GM21528 (cell line): ENCODE measurements at regions not wholly inside any gene's neighbourhood (a gene's known extent, or its start where the extent isn't known, plus 50 kb on each side); places are given as distances from the start of the nearest gene placed in this dataset.

Experiments used
- ATAC-seq: cut with Tn5 transposase; IDR thresholded peaks from one replicate; pipeline ENCODE4 v1.9.1; 2021; ENCODE audit warnings: mild to moderate bottlenecking, moderate library complexity; ENCODE audit not compliant: unreplicated experiment, low FRiP score

DNA sequence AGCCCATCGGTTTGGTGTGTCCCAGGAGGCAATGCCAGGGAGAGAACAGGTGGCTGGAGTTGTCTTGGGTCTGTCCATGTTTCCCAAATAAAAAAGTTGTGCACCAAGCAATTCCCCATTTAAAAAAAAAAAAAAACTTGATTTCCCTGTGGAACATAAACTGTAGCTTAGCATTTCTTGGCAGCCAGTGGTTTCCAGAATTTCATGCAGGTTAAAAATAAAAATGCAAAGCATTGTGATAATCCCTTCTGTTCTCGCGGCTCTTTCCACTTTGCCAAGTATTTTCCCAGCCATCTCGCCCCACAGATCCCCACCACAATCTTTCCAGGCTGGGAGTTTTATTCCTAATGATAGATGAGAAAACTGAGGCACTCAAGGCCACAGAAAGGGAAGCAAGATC is 51.4 kb upstream of the MSX1 start:
- ATAC-seq = no peak

GRCh38 chr4:4805887-4806286 is 53.6 kb upstream of the MSX1 start:
- no peak for ATAC-seq

DNA sequence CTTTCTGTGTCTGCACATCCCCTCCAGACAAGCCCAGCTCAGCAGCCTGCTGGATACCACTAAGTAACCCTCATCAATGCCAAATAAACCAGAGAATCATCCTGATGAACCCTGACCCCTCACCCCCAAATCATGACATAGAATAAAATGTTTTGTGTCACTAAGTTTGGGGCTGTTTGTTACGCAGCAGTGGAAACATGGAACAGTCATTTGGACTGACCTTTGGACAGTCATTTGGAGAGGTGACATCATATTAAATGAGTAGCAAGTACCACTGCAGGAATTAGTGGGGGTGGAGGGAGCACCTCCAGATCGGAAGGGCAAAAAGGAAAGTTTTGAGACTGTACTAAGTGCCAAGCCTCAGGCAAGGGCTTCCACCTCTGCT is 55.6 kb upstream of the MSX1 start:
- ATAC-seq = no peak

DNA sequence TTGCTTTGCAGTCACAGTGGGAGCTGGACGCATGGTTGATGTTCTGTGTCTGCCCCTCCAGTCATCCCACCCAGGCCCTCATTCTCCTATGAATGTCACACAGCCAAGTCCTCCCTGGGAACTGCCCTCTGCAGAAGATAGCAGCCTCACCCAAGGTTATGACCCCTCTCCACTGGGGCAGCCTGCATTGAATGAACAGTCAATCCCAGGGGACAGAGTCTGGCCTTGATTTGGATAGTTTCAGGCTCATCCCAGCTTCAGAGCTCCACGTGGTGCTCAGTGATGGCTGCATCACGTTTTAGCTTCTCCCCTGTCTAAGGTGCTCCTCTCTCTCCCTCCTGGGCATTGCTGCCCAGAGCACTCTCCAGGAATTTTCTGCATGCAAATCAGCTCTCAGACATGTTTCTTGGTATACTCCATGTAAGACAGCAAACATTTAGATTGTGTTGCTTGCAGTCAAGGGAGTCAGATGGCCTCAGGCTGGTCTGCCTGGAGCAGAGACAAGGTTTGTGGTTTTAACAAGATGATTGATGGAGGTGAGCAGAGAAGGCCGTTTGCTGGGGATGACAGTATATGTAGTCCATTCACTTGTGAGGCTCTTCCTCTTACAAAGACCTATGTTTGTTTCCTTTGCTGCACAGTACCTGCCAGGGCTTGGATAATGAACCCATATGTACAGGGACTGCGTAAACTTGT is 56.1 kb upstream of the MSX1 start:
- ATAC-seq = no peak

- no peak for ATAC-seq
Measured at GRCh38 chr4:4800646-4801408, 58.6 kb upstream of the MSX1 start.

- ATAC-seq = no peak
Measured at GRCh38 chr4:4794421-4794820, 65.0 kb upstream of the MSX1 start.

- ATAC-seq = no peak
Measured at GRCh38 chr4:4792466-4792865, 67.0 kb upstream of the MSX1 start.

- no peak for ATAC-seq
Measured at GRCh38 chr4:4791299-4792111, 68.0 kb upstream of the MSX1 start.

DNA sequence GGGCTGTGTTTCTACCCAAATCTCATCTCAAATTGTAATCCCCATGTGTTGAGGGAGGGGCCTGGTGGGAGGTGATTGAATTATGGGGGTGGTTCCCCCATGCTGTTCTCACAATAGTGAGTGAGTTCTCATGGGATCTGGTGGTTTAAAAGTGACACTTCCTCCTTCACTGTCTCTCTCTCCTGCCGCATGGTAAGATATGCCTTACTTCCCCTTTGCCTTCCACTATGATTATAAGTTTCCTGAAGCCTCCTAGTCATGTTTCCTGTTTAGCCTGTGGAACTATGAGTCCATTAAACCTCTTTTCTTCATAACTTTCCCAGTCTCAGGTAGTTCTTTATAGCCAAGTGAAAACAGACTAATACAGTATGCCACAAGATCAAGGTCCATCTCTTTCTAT is 70.0 kb upstream of the MSX1 start:
- ATAC-seq = no peak

DNA sequence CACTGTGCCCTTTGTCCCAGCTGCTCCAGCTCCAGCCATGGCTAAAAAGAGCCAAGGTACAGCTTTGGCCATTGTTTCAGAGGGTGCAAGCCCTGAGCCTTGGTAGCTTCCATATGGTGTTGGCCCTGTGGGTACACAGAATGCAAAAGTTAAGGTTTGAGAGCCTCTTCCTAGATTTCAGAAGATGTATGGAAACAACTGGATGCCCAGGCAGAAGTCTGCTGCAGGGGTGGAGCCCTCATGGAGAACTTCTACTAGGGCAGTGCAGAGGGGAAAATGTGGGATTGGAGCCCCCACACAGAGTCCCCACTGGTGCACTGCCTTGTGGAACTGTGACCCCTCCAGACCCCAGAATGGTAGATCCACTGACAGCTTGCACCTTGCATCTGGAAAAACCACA is 70.9 kb upstream of the MSX1 start:
- ATAC-seq = no peak

- no peak for ATAC-seq
Measured at GRCh38 chr4:4787421-4787820, 72.0 kb upstream of the MSX1 start.

- no peak for ATAC-seq
Measured at GRCh38 chr4:4784379-4784778, 75.1 kb upstream of the MSX1 start.

DNA sequence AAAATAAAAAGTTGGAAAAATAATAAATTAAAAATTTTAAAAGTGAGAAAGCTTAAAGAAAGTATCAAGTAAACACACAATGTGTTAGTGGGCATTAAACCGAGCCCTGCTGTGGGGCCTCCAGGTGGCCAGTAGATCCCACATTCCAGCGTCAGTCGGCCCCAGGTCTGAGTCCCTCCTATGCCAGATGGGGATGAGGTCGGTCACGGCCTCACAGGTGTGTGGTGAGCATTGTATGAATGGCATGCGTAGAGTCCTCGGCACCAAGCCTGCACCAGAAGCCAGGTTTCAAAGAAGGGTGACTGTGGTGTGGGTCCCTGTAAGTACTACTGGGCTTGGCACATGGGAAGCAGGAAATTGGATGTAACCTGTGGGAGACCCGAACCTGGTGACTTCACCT is 75.6 kb upstream of the MSX1 start:
- no peak for ATAC-seq

DNA sequence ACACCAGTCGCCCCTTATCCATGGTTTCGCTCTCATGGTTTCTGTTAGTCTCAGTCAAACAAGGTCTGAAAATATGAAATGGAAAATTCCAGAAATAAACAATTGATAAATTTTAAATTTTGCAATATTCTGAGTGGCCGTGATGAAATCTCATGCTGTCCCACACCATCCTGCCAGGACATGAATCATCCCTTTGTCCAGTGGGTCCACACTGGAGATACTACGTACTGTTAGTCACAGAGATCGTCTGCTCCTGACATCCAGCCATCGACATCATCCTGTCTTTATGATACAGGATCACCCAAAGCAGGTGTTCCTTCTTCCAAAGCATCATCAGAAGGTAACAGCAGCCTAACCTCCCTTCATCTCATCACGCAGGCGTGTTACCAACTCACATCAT is 76.5 kb upstream of the MSX1 start:
- no peak for ATAC-seq

DNA sequence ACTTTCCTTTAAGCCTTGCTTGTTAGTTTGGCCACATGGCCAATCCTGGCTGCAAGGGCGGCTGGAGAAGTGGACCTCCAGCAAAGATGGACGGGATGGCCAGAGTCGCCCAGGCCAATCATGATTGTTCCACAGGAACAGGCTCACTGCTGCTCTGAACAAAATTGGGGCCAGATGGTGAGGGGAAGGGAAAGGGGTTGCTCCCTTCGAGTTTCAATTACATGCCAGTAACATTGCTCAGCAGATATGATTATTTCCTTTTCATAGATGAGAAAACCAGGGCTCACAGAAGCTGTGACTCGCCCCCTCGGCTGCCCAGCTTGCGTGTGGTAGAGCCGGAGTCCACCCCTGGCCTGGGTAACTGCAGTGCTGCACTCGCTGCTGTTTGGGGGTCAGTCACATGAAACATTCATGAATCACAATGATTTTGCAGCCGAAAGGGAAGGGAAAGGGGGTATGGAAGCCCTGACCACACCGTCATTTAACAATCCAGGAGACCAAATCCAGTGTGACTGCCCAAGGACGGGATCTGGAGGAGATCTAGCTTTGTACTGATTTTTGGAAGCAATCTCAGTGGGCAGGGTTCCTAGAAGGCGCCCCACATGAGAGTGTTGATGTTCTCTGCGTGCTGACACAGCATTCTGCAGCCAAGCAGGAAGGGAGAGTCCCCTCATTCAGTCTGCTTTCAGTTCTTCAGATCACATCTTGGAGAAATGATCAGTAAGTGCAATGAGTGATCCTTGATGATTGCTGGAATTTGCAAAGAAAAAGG is 77.3 kb upstream of the MSX1 start:
- no peak for ATAC-seq

DNA sequence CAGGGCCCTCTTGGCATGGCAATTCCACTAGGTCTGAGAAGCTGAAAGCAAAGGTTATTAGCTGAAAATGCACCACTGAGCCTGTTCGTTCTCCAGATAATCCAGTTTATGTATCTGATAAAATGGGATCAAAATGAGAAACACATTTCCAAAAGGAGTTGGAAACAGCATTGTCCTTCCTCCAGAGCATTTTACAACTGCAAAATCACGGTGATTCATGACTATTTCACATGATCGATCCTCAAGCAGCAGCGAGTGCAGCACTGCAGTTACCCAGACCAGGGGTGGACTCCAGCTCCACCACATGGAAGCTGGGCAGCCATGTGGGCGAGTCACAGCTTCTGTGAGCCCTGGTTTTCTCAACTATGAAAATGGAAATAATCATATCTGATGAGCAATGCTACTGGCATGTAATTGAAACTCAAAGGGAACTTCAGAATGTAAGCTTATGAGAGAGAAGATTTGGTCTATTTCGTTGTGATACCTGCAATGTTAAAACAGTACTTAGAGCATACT is 78.7 kb upstream of the MSX1 start:
- no peak for ATAC-seq

- ATAC-seq = no peak
Measured at GRCh38 chr4:4779486-4779885, 80.0 kb upstream of the MSX1 start.

GRCh38 chr4:4779054-4779453 is 80.4 kb upstream of the MSX1 start:
- no peak for ATAC-seq

DNA sequence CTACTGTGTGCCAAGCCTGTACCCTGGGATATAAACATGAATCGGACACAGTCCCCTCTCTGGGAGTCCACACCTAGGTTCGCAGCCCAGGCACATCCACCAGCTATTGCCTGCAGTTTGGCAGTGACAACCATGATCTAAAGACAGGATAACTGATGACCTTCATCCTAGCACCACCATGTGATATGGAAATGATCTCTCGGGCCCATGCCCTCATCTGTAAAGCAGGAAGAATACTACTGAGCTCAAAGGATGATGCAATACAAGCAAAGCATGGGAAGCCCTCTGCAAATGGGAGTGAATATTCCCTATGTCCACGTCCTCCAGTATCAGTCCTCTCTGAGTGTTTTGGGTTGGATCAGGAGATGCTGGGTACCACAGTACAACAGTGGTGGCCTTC is 80.9 kb upstream of the MSX1 start:
- no peak for ATAC-seq

- no peak for ATAC-seq
Measured at GRCh38 chr4:4776934-4777333, 82.5 kb upstream of the MSX1 start.

- ATAC-seq = no peak
Measured at GRCh38 chr4:4776335-4776734, 83.1 kb upstream of the MSX1 start.
